HCT116 (cell line): ENCODE measurements at regions not wholly inside any gene's neighbourhood (a gene's known extent, or its start where the extent isn't known, plus 50 kb on each side); places are given as distances from the start of the nearest gene placed in this dataset.

Source experiments
- ATAC-seq: fragments of 200-7000 bp; cut with Tn5 transposase; 2 replicates; pipeline ENCODE4 v1.9.1; 2020; ENCODE audit warnings: mild to moderate bottlenecking, moderate library complexity
- BruUV-seq: library from RNA; stranded (reverse); fragments of 400-500 nt; replicated peaks from 2 replicates; lab custom pipeline; 2021; lab: Mats Ljungman, UMichigan
- CTCF ChIA-PET: fragments of 300-600 bp; sonication (Branson Sonifier 250); formaldehyde crosslinking; loops from one replicate; lab custom pipeline; 2021; ENCODE audit warnings: antibody characterized with exemption; lab: Charles Lee
- POLR2A ChIA-PET: fragments of 300-600, 350-600 bp; sonication (Branson Sonifier 250); formaldehyde crosslinking; loops from one replicate; lab custom pipeline; 2021; ENCODE audit warnings: antibody characterized with exemption; lab: Charles Lee
- RAD21 ChIA-PET, 2 experiments: fragments of 300-600 bp; sonication (Branson Sonifier 250); formaldehyde crosslinking; loops; one replicate each; lab custom pipeline; 2023; ENCODE audit warnings: low total read pairs in 2 of 2; ENCODE audit not compliant: uncharacterized antibody in 2 of 2, unreplicated experiment in 2 of 2, low non-redundant PET in 1 of 2; lab: Charles Lee
- DNase-seq: peaks from one replicate; pipeline ENCODE4 v3.0.0-alpha.2; 2010; ENCODE audit warnings: low read depth, low spot score
- H2AFZ ChIP-seq: fragments of 200-600 bp; shearing (Covaris generic), sonication (generic); 2 replicates; pipeline ENCODE4 v1.6.1; 2017; ENCODE audit warnings: low read depth, mixed run types, mixed read lengths, antibody characterized with exemption, low read length; ENCODE audit not compliant: poor library complexity, severe bottlenecking
- H3K27ac ChIP-seq: 2 replicates; pipeline ENCODE4 v1.5.1; 2012; ENCODE audit warnings: low read depth, low read length
- H3K27me3 ChIP-seq: fragments of 200-600 bp; sonication (generic); 2 replicates; pipeline ENCODE4 v1.6.1; 2016; ENCODE audit warnings: mixed run types, low read length, mixed read lengths; ENCODE audit not compliant: insufficient read depth
- H3K36me3 ChIP-seq, 2 experiments: fragments of 200-500 bp in 1 of 2; fragments of 200-600 bp in 1 of 2; sonication (Bioruptor generic) in 1 of 2; sonication (generic) in 1 of 2; 2 replicates each; pipeline versions ENCODE4 v1.5.1 to v1.6.1; 2014 to 2016; ENCODE audit warnings: low read length in 2 of 2, inconsistent platforms in 1 of 2, mixed read lengths in 1 of 2, mixed run types in 1 of 2; ENCODE audit not compliant: insufficient read depth in 2 of 2, control insufficient read depth in 1 of 2
- H3K4me1 ChIP-seq, 2 experiments: fragments of 200-600 bp in 1 of 2; sonication (generic) in 1 of 2; 2 replicates each; pipeline versions ENCODE4 v1.5.1 to v1.6.1; 2012 to 2017; ENCODE audit warnings: low read length in 2 of 2, inconsistent platforms in 1 of 2, mild to moderate bottlenecking in 1 of 2, mixed read lengths in 1 of 2, mixed run types in 1 of 2, moderate library complexity in 1 of 2; ENCODE audit not compliant: insufficient read depth in 2 of 2, control insufficient read depth in 1 of 2
- H3K4me2 ChIP-seq: fragments of 200-600 bp; sonication (generic); 2 replicates; pipeline ENCODE4 v1.6.1; 2017; ENCODE audit warnings: mixed run types, low read length, mixed read lengths
- H3K4me3 ChIP-seq, 2 experiments: fragments of 200-600 bp in 1 of 2; sonication (generic) in 1 of 2; replicated peaks in 1 of 2; 2 replicates each; pipeline ENCODE4 v1.5.1; 2011 to 2016; ENCODE audit warnings: low read length in 2 of 2, control low read depth in 1 of 2, low read depth in 1 of 2, mild to moderate bottlenecking in 1 of 2, mixed read lengths in 1 of 2, mixed run types in 1 of 2
- H3K79me2 ChIP-seq: fragments of 200-600 bp; sonication (generic); 2 replicates; pipeline ENCODE4 v1.6.1; 2017; ENCODE audit warnings: mild to moderate bottlenecking, mixed run types, low read length, moderate library complexity, mixed read lengths; ENCODE audit not compliant: insufficient read depth
- H3K9ac ChIP-seq: fragments of 200-600 bp; sonication (generic); 2 replicates; pipeline ENCODE4 v1.6.1; 2016; ENCODE audit warnings: low read length, mixed read lengths
- H3K9me2 ChIP-seq: fragments of 200-600 bp; sonication (generic), shearing (Covaris generic); 2 replicates; pipeline ENCODE4 v1.6.1; 2017; ENCODE audit warnings: mixed run types, mild to moderate bottlenecking, moderate library complexity; ENCODE audit not compliant: insufficient read depth
- H3K9me3 ChIP-seq, 2 experiments: fragments of 200-500 bp in 1 of 2; fragments of 200-600 bp in 1 of 2; sonication (Bioruptor generic) in 1 of 2; sonication (generic) in 1 of 2; 2 replicates each; pipeline ENCODE4 v1.6.1; 2014 to 2017; ENCODE audit warnings: low read length in 2 of 2, mixed read lengths in 2 of 2, inconsistent platforms in 1 of 2, low read depth in 1 of 2, mild to moderate bottlenecking in 1 of 2, mixed run types in 1 of 2, moderate library complexity in 1 of 2; ENCODE audit not compliant: control insufficient read depth in 1 of 2, insufficient read depth in 1 of 2
- H4K20me1 ChIP-seq: fragments of 200-600 bp; sonication (generic), shearing (Covaris generic); 2 replicates; pipeline ENCODE4 v1.6.1; 2017; ENCODE audit warnings: mixed run types, mild to moderate bottlenecking, moderate library complexity; ENCODE audit not compliant: insufficient read depth
- ATF3 ChIP-seq: IDR thresholded peaks from 2 replicates; pipeline ENCODE4 v1.6.1; 2012
- CEBPB ChIP-seq: IDR thresholded peaks from 2 replicates; pipeline ENCODE4 v1.6.1; 2012; ENCODE audit warnings: low read depth
- ELF1 ChIP-seq: IDR thresholded peaks from 2 replicates; pipeline ENCODE4 v1.6.1; 2012; ENCODE audit warnings: low read depth, borderline replicate concordance
- EZH2 ChIP-seq: fragments of 200-600 bp; sonication (generic); IDR thresholded peaks from 2 replicates; pipeline ENCODE4 v1.6.1; 2017; ENCODE audit warnings: antibody characterized with exemption, mixed run types
- EZH2phosphoT487 ChIP-seq: fragments of 200-600 bp; IDR thresholded peaks from 2 replicates; pipeline ENCODE4 v1.6.1; 2018; ENCODE audit warnings: antibody characterized with exemption, borderline replicate concordance
- FOSL1 ChIP-seq: IDR thresholded peaks from 2 replicates; pipeline ENCODE4 v1.6.1; 2012; ENCODE audit warnings: low read depth
- JUND ChIP-seq: IDR thresholded peaks from 2 replicates; pipeline ENCODE4 v1.6.1; 2012
- MAX ChIP-seq: IDR thresholded peaks from 2 replicates; pipeline ENCODE4 v1.6.1; 2012
- POLR2A ChIP-seq: IDR thresholded peaks from 2 replicates; pipeline ENCODE4 v1.7.0; 2011; ENCODE audit warnings: borderline replicate concordance; ENCODE audit not compliant: insufficient read depth, insufficient read length; ENCODE audit errors: extremely low read depth
- RAD21 ChIP-seq: IDR thresholded peaks from 2 replicates; pipeline ENCODE4 v1.6.1; 2012; ENCODE audit warnings: low read depth, mild to moderate bottlenecking
- REST ChIP-seq: IDR thresholded peaks from 2 replicates; pipeline ENCODE4 v1.6.1; 2012; ENCODE audit warnings: low read depth
- SIN3A ChIP-seq: IDR thresholded peaks from 2 replicates; pipeline ENCODE4 v1.6.1; 2012; ENCODE audit warnings: low read depth
- SP1 ChIP-seq: IDR thresholded peaks from 2 replicates; pipeline ENCODE4 v1.6.1; 2012; ENCODE audit warnings: low read depth
- SRF ChIP-seq: IDR thresholded peaks from 2 replicates; pipeline ENCODE4 v1.6.1; 2012; ENCODE audit warnings: low read depth
- TCF7L2 ChIP-seq: IDR thresholded peaks from 2 replicates; pipeline ENCODE4 v1.7.0; 2011; ENCODE audit warnings: borderline replicate concordance, inconsistent platforms; ENCODE audit not compliant: insufficient read depth, insufficient read length; ENCODE audit errors: extremely low read depth
- YY1 ChIP-seq: IDR thresholded peaks from 2 replicates; pipeline ENCODE4 v1.6.1; 2011; ENCODE audit warnings: low read length, low read depth, moderate library complexity, mild to moderate bottlenecking; ENCODE audit not compliant: insufficient replicate concordance; ENCODE audit errors: extremely low read depth
- ZBTB33 ChIP-seq: IDR thresholded peaks from 2 replicates; pipeline ENCODE4 v1.6.1; 2011; ENCODE audit warnings: mild to moderate bottlenecking, low read length, moderate library complexity; ENCODE audit not compliant: insufficient replicate concordance; ENCODE audit errors: extremely low read depth
- ZFX ChIP-seq: fragments of 450-650 bp; IDR thresholded peaks from 2 replicates; pipeline ENCODE4 v1.6.1; 2017
- ZNF274 ChIP-seq: fragments of 200-500 bp; sonication (Bioruptor generic); IDR thresholded peaks from 2 replicates; pipeline ENCODE4 v1.6.1; 2014; ENCODE audit warnings: mild to moderate bottlenecking, low read depth, low read length, inconsistent platforms
- intact Hi-C: fragments of 100-400 bp; cut with micrococcal nuclease; formaldehyde crosslinking; loops from 2 replicates; pipeline ENCODE4 v1.10.0; 2022
- TF ChIP-seq, protein P1 (sequence below), 3 experiments: fragments of 200-600 bp in 1 of 3; sonication (generic) in 1 of 3; IDR thresholded peaks in 2 of 3; conservative IDR thresholded peaks in 1 of 3; 2 replicates each; pipeline ENCODE4 v1.5.1; 2012 to 2017; ENCODE audit warnings: low read depth in 2 of 3, low read length in 2 of 3, antibody characterized with exemption in 1 of 3, borderline replicate concordance in 1 of 3, control low read depth in 1 of 3, mild to moderate bottlenecking in 1 of 3, mixed read lengths in 1 of 3, mixed run types in 1 of 3, moderate library complexity in 1 of 3; ENCODE audit not compliant: insufficient read depth in 1 of 3

GRCh38 chr13:81224209-81224833, 883.4 kb upstream of the SPRY2 start:
- ATAC-seq = no peak
- CTCF ChIA-PET = no interaction called here

More at GRCh38 chr13:81224209-81224833, 883.4 kb upstream of the SPRY2 start:
- ChIA-PET POLR2A (no interaction called here), RAD21 (no interaction called here)
- no peaks in the 10 kb centered on the region for H3K4me1 ChIP-seq
- no peaks in the 10 kb centered on the region for H3K79me2 ChIP-seq
- no peaks in the 10 kb centered on the region; a peak in 1 of 4 replicates for H3K9me3 ChIP-seq
- H3K4me2 ChIP-seq = no peak overlapping the region
- no peak overlapping the region for H3K27ac ChIP-seq
- no peaks in the 10 kb centered on the region for H3K27me3 ChIP-seq
- no peaks in the 10 kb centered on the region for H3K36me3 ChIP-seq
- H4K20me1 ChIP-seq = no peaks in the 10 kb centered on the region
- no peak overlapping the region for H3K4me3 ChIP-seq
- no peak overlapping the region for H2AFZ ChIP-seq
- TF ChIP-seq ELF1 = no peak
- TF ChIP-seq CEBPB = no peak
- TF ChIP-seq REST = no peak
- TF ChIP-seq JUND = no peak
- TF ChIP-seq TCF7L2 = no peak
- no peak for TF ChIP-seq EZH2
- TF ChIP-seq SRF = no peak
- no peak for TF ChIP-seq ZBTB33
- no peak for TF ChIP-seq FOSL1
- no peak for TF ChIP-seq ZFX
- TF ChIP-seq, protein P1, sequence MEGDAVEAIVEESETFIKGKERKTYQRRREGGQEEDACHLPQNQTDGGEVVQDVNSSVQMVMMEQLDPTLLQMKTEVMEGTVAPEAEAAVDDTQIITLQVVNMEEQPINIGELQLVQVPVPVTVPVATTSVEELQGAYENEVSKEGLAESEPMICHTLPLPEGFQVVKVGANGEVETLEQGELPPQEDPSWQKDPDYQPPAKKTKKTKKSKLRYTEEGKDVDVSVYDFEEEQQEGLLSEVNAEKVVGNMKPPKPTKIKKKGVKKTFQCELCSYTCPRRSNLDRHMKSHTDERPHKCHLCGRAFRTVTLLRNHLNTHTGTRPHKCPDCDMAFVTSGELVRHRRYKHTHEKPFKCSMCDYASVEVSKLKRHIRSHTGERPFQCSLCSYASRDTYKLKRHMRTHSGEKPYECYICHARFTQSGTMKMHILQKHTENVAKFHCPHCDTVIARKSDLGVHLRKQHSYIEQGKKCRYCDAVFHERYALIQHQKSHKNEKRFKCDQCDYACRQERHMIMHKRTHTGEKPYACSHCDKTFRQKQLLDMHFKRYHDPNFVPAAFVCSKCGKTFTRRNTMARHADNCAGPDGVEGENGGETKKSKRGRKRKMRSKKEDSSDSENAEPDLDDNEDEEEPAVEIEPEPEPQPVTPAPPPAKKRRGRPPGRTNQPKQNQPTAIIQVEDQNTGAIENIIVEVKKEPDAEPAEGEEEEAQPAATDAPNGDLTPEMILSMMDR (IDR thresholded peaks at IDR 0.05 in 2 of 3, conservative IDR thresholded peaks at IDR 0.05 in 1 of 3; ENCODE audit: borderline replicate concordance in 1 of 3, insufficient read depth in 1 of 3, low read depth in 2 of 3, low read length in 2 of 3) = no peak
- TF ChIP-seq MAX = no peak
- no peak for TF ChIP-seq RAD21
- TF ChIP-seq YY1 = no peak
- no peak for TF ChIP-seq POLR2A
- TF ChIP-seq ATF3 = no peak
- no peak for TF ChIP-seq SIN3A
- TF ChIP-seq ZNF274 = no peak
- TF ChIP-seq EZH2phosphoT487 = no peak
- no peak for TF ChIP-seq SP1
- H3K9ac ChIP-seq = no peak overlapping the region
- no peaks in the 10 kb centered on the region for H3K9me2 ChIP-seq
- no TSS peak for BruUV-seq
- intact Hi-C loops = no loop called here
- DNase-seq = no peak
